ENCODE measurements at regions not wholly inside any gene's neighbourhood (a gene's known extent, or its start where the extent isn't known, plus 50 kb on each side); places are given as distances from the start of the nearest gene placed in this dataset.

DNA sequence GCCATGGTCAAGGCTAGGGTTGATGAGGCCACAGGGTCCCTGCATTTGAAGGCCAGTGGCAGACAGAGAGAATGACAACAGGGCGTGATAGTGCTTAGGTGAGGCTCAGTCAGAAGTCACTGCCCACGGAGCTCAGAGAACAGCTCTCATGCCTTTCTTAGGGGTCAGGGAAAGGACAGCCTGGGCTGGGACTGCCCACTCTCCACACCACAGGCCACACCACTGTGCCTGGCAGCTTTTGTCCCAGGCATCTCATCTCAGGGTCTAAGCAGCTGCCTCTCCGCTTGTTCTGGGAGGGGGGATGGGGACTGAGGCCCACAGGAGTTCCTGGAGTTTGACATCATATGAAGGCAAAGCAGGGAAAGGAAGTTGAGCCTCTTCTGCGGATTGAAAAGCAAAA is 150.2 kb upstream of the B3GAT1 start:
- TF ChIP-seq, protein P1, sequence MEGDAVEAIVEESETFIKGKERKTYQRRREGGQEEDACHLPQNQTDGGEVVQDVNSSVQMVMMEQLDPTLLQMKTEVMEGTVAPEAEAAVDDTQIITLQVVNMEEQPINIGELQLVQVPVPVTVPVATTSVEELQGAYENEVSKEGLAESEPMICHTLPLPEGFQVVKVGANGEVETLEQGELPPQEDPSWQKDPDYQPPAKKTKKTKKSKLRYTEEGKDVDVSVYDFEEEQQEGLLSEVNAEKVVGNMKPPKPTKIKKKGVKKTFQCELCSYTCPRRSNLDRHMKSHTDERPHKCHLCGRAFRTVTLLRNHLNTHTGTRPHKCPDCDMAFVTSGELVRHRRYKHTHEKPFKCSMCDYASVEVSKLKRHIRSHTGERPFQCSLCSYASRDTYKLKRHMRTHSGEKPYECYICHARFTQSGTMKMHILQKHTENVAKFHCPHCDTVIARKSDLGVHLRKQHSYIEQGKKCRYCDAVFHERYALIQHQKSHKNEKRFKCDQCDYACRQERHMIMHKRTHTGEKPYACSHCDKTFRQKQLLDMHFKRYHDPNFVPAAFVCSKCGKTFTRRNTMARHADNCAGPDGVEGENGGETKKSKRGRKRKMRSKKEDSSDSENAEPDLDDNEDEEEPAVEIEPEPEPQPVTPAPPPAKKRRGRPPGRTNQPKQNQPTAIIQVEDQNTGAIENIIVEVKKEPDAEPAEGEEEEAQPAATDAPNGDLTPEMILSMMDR (IDR thresholded peaks at IDR 0.05), result no peak
- no peak for TF ChIP-seq POLR2A (IDR thresholded peaks at IDR 0.05)

Data from uterus (tissue), 2 donors.